HepG2 (cell line): ENCODE measurements at regions not wholly inside any gene's neighbourhood (a gene's known extent, or its start where the extent isn't known, plus 50 kb on each side); places are given as distances from the start of the nearest gene placed in this dataset.

Experiments
- ATAC-seq: fragments of 200-7000 bp; cut with Tn5 transposase; 3 replicates; pipeline ENCODE4 v1.9.1; 2020; ENCODE audit warnings: mild to moderate bottlenecking, moderate library complexity
- BruUV-seq: library from RNA; stranded (reverse); fragments of 400-500 nt; replicated peaks from 2 replicates; lab custom pipeline; 2021; lab: Mats Ljungman, UMichigan
- CTCF ChIA-PET: fragments of 300-600 bp; formaldehyde crosslinking; extraction: SDS; loops from one replicate; lab custom pipeline; 2021; ENCODE audit warnings: low total read pairs, inconsistent platforms, low intra/inter-chr PET ratio; lab: Yijun Ruan, JAX
- POLR2A ChIA-PET: fragments of 350-600 bp; sonication (Branson Sonifier 250); formaldehyde crosslinking; loops from one replicate; lab custom pipeline; 2020; ENCODE audit warnings: antibody characterized with exemption, inconsistent platforms; lab: Yijun Ruan, JAX
- DNase-seq: peaks from one replicate; pipeline ENCODE4 v3.0.0-alpha.2; 2015; ENCODE audit warnings: low spot score
- FAIRE-seq: peaks from 3 replicates; lab custom pipeline; 2011; peaks lifted over from hg19 to GRCh38; lab: Jason Lieb, UNC
- H2AFZ ChIP-seq: one replicate; pipeline ENCODE4 v1.6.1; 2011; ENCODE audit warnings: low read length, inconsistent platforms
- H3K27ac ChIP-seq: fragments of 300-600 bp; 3 replicates; pipeline ENCODE4 v1.8.0; 2011; ENCODE audit warnings: mixed run types, mild to moderate bottlenecking, mixed read lengths, low read length, inconsistent platforms; ENCODE audit not compliant: insufficient read depth; ENCODE audit errors: extremely low read length
- H3K27me3 ChIP-seq, 2 experiments: fragments of 200-600 bp in 1 of 2; 2 replicates in 1 of 2; 3 replicates in 1 of 2; pipeline versions ENCODE4 v1.6.0 to v1.8.0; 2011; ENCODE audit warnings: low read length in 2 of 2, mild to moderate bottlenecking in 2 of 2, moderate library complexity in 2 of 2, inconsistent platforms in 1 of 2; ENCODE audit not compliant: insufficient read depth in 2 of 2, control insufficient read depth in 1 of 2
- H3K36me3 ChIP-seq, 2 experiments: fragments of 200-600 bp in 1 of 2; replicated peaks in 1 of 2; 2 replicates in 1 of 2; 3 replicates in 1 of 2; pipeline versions ENCODE4 v1.5.1 to v1.8.0; 2011; ENCODE audit warnings: low read length in 2 of 2, inconsistent platforms in 1 of 2; ENCODE audit not compliant: insufficient read depth in 2 of 2, control insufficient read depth in 1 of 2
- H3K4me1 ChIP-seq: 2 replicates; pipeline ENCODE4 v1.5.1; 2012; ENCODE audit warnings: low read length, inconsistent platforms; ENCODE audit not compliant: insufficient read depth
- H3K4me2 ChIP-seq: 2 replicates; pipeline ENCODE4 v1.6.0; 2011; ENCODE audit warnings: low read depth, low read length, inconsistent platforms
- H3K4me3 ChIP-seq, 3 experiments: fragments of 200-600 bp in 1 of 3; sonication (generic), shearing (Covaris generic) in 1 of 3; replicated peaks in 1 of 3; 2 replicates each; pipeline ENCODE4 v1.5.1; 2011 to 2016; ENCODE audit warnings: low read length in 3 of 3, inconsistent platforms in 2 of 3, low read depth in 2 of 3, mild to moderate bottlenecking in 2 of 3, control low read depth in 1 of 3, mixed read lengths in 1 of 3; ENCODE audit not compliant: insufficient read depth in 1 of 3
- H3K79me2 ChIP-seq: one replicate; pipeline ENCODE4 v1.6.1; 2011; ENCODE audit warnings: low read length, inconsistent platforms; ENCODE audit not compliant: insufficient read depth
- H3K9ac ChIP-seq: 2 replicates; pipeline ENCODE4 v1.6.0; 2011; ENCODE audit warnings: mild to moderate bottlenecking, low read depth, low read length, inconsistent platforms; ENCODE audit not compliant: insufficient read depth
- H3K9me3 ChIP-seq: 2 replicates; pipeline ENCODE4 v1.5.1; 2012; ENCODE audit warnings: mild to moderate bottlenecking, low read length
- H4K20me1 ChIP-seq: 2 replicates; pipeline ENCODE4 v1.6.0; 2011; ENCODE audit warnings: inconsistent platforms, mild to moderate bottlenecking, low read length, moderate library complexity; ENCODE audit not compliant: insufficient read depth
- ARNTL ChIP-seq: sonication (generic); formaldehyde crosslinking; IDR thresholded peaks from 2 replicates; pipeline ENCODE4 v1.4.0; 2020; ENCODE audit warnings: mild to moderate bottlenecking, missing genetic modification reagents
- EED ChIP-seq: sonication (generic); formaldehyde crosslinking; IDR thresholded peaks from 2 replicates; pipeline ENCODE4 v1.5.0; 2020; ENCODE audit warnings: mild to moderate bottlenecking, missing genetic modification reagents
- GLI4 ChIP-seq: sonication (generic); formaldehyde crosslinking; IDR thresholded peaks from 2 replicates; pipeline ENCODE4 v1.5.1; 2020; ENCODE audit warnings: missing genetic modification reagents, mild to moderate bottlenecking, moderate library complexity, borderline replicate concordance
- GTF2F1 ChIP-seq: fragments of 150-350 bp; IDR thresholded peaks from 2 replicates; pipeline ENCODE4 v1.6.1; 2014; ENCODE audit warnings: low read length
- HOXD1 ChIP-seq: sonication (generic); formaldehyde crosslinking; IDR thresholded peaks from 2 replicates; pipeline ENCODE4 v1.5.0; 2020; ENCODE audit warnings: missing genetic modification reagents
- KLF15 ChIP-seq: sonication (generic); formaldehyde crosslinking; IDR thresholded peaks from 2 replicates; pipeline ENCODE4 v1.8.1; 2023; ENCODE audit warnings: borderline replicate concordance, mild to moderate bottlenecking, inconsistent platforms, missing genetic modification reagents, mixed read lengths
- SAFB2 ChIP-seq: sonication (generic); formaldehyde crosslinking; IDR thresholded peaks from 2 replicates; pipeline ENCODE4 v1.5.1; 2020; ENCODE audit warnings: missing genetic modification reagents, low read depth, mild to moderate bottlenecking, borderline replicate concordance
- ZNF788 ChIP-seq: sonication (generic); formaldehyde crosslinking; IDR thresholded peaks from 2 replicates; pipeline ENCODE4 v1.5.0; 2020; ENCODE audit warnings: mild to moderate bottlenecking, missing genetic modification reagents, borderline replicate concordance
- WGBS: methylation state at CpG from one replicate; pipeline ENCODE4 v1.1.6; 2017; ENCODE audit warnings: low lambda C conversion rate; 5-methylcytosine and 5-hydroxymethylcytosine counted together
- in situ Hi-C: cut with HindIII; loops from 2 replicates; pipeline ENCODE4 v1.10.0; 2017; ENCODE audit warnings: low pct_unique_long_range_greater_than_20kb; ENCODE audit not compliant: extremely low pct_ligation_motif_present
- intact Hi-C: fragments of 100-400 bp; cut with micrococcal nuclease; formaldehyde crosslinking; loops from one replicate; pipeline ENCODE4 v1.10.0; 2022; ENCODE audit not compliant: unreplicated experiment
- TF ChIP-seq, protein P1 (sequence below): sonication (generic); formaldehyde crosslinking; conservative IDR thresholded peaks from 2 replicates; pipeline ENCODE4 v1.5.0; 2020; ENCODE audit warnings: missing genetic modification reagents
- TF ChIP-seq, protein P2 (sequence below): sonication (generic); formaldehyde crosslinking; IDR thresholded peaks from 2 replicates; pipeline ENCODE4 v1.5.0; 2020; ENCODE audit warnings: missing genetic modification reagents, mild to moderate bottlenecking, borderline replicate concordance
- TF ChIP-seq, protein P3 (sequence below): sonication (generic); formaldehyde crosslinking; IDR thresholded peaks from 2 replicates; pipeline ENCODE4 v1.8.1; 2023; ENCODE audit warnings: mild to moderate bottlenecking, inconsistent platforms, moderate library complexity, missing genetic modification reagents, borderline replicate concordance
- TF ChIP-seq, protein P4 (sequence below): sonication (generic); formaldehyde crosslinking; IDR thresholded peaks from 2 replicates; pipeline ENCODE4 v1.8.0; 2022; ENCODE audit warnings: missing genetic modification reagents, mild to moderate bottlenecking, borderline replicate concordance
- TF ChIP-seq, protein P5 (sequence below): IDR thresholded peaks from 2 replicates; pipeline ENCODE4 v1.6.1; 2016; ENCODE audit warnings: mild to moderate bottlenecking, missing biosample characterization, missing genetic modification reagents
- TF ChIP-seq, protein P6 (sequence below): sonication (generic); formaldehyde crosslinking; IDR thresholded peaks from 2 replicates; pipeline ENCODE4 v1.5.0; 2020; ENCODE audit warnings: missing genetic modification reagents
- TF ChIP-seq, protein P7 (sequence below): sonication (generic); formaldehyde crosslinking; conservative IDR thresholded peaks from 2 replicates; pipeline ENCODE4 v1.4.0; 2020; ENCODE audit warnings: missing genetic modification reagents

DNA sequence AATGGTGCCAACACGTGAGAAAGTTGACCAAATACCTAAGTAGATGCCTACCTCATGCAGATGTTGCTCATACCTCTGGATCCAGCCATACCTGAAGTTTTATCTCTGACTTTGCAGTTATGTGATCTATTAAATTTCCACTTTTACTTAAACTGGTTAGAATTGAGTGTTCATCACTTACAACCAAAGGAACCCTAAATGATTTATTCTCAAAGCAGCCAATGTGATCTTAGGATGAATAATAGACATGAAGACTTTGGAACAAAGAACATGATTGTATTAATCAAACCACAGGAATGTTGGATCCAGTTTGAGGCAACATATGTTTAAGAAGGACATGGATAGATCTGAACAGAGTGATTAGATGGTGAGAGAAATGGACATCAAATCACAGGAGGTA, 68.7 kb downstream of the IRX6 start:
- WGBS: 0% methylated on average over 1 of the region's 1 CpG
- Histone ChIP-seq H2AFZ (no peak overlapping the region), H3K79me2 (no peaks in the 10 kb centered on the region), H3K9ac (no peak overlapping the region), H3K36me3 (no peaks in the 10 kb centered on the region), H3K4me3 (no peak overlapping the region), H3K27ac (no peak overlapping the region), H3K4me1 (no peaks in the 10 kb centered on the region), H3K4me2 (no peak overlapping the region), H4K20me1 (no peaks in the 10 kb centered on the region), H3K9me3 (no peaks in the 10 kb centered on the region), H3K27me3 (peaks cover 0 to 23% of the 10 kb centered on the region in 2 experiments; a peak in 2 of 5 replicates)
- ATAC-seq: no peak
- DNase-seq: no peak
- intact Hi-C loops (no loop called here), in situ Hi-C loops (no loop called here)
- CTCF ChIA-PET: no interaction called here
- BruUV-seq: no TSS peak
- POLR2A ChIA-PET: no interaction called here
- FAIRE-seq: no peak
- no peak for TF ChIP-seq ARNTL
- no peak for TF ChIP-seq HOXD1 (CRISPR knock-in tag)
- TF ChIP-seq EED (CRISPR knock-in tag): no peak
- TF ChIP-seq, protein P1, sequence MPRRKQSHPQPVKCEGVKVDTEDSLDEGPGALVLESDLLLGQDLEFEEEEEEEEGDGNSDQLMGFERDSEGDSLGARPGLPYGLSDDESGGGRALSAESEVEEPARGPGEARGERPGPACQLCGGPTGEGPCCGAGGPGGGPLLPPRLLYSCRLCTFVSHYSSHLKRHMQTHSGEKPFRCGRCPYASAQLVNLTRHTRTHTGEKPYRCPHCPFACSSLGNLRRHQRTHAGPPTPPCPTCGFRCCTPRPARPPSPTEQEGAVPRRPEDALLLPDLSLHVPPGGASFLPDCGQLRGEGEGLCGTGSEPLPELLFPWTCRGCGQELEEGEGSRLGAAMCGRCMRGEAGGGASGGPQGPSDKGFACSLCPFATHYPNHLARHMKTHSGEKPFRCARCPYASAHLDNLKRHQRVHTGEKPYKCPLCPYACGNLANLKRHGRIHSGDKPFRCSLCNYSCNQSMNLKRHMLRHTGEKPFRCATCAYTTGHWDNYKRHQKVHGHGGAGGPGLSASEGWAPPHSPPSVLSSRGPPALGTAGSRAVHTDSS (CRISPR knock-in tag): no peak
- no peak for TF ChIP-seq GLI4 (CRISPR knock-in tag)
- TF ChIP-seq, protein P2, sequence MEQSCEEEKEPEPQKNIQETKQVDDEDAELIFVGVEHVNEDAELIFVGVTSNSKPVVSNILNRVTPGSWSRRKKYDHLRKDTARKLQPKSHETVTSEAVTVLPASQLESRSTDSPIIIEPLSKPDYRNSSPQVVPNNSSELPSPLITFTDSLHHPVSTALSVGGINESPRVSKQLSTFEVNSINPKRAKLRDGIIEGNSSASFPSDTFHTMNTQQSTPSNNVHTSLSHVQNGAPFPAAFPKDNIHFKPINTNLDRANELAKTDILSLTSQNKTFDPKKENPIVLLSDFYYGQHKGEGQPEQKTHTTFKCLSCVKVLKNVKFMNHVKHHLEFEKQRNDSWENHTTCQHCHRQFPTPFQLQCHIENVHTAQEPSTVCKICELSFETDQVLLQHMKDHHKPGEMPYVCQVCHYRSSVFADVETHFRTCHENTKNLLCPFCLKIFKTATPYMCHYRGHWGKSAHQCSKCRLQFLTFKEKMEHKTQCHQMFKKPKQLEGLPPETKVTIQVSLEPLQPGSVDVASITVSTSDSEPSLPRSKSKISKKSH (CRISPR knock-in tag): no peak
- no peak for TF ChIP-seq ZNF788
- TF ChIP-seq, protein P3, sequence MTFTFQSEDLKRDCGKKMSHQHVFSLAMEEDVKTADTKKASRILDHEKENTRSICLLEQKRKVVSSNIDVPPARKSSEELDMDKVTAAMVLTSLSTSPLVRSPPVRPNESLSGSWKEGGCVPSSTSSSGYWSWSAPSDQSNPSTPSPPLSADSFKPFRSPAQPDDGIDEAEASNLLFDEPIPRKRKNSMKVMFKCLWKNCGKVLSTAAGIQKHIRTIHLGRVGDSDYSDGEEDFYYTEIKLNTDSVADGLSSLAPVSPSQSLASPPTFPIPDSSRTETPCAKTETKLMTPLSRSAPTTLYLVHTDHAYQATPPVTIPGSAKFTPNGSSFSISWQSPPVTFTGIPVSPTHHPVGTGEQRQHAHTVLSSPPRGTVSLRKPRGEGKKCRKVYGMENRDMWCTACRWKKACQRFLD (CRISPR knock-in tag): no peak
- TF ChIP-seq, protein P4, sequence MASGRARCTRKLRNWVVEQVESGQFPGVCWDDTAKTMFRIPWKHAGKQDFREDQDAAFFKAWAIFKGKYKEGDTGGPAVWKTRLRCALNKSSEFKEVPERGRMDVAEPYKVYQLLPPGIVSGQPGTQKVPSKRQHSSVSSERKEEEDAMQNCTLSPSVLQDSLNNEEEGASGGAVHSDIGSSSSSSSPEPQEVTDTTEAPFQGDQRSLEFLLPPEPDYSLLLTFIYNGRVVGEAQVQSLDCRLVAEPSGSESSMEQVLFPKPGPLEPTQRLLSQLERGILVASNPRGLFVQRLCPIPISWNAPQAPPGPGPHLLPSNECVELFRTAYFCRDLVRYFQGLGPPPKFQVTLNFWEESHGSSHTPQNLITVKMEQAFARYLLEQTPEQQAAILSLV (CRISPR knock-in tag): no peak
- TF ChIP-seq SAFB2 (CRISPR knock-in tag): no peak
- TF ChIP-seq KLF15 (CRISPR knock-in tag): no peak
- TF ChIP-seq, protein P5, sequence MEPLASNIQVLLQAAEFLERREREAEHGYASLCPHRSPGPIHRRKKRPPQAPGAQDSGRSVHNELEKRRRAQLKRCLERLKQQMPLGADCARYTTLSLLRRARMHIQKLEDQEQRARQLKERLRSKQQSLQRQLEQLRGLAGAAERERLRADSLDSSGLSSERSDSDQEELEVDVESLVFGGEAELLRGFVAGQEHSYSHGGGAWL: no peak
- TF ChIP-seq, protein P6, sequence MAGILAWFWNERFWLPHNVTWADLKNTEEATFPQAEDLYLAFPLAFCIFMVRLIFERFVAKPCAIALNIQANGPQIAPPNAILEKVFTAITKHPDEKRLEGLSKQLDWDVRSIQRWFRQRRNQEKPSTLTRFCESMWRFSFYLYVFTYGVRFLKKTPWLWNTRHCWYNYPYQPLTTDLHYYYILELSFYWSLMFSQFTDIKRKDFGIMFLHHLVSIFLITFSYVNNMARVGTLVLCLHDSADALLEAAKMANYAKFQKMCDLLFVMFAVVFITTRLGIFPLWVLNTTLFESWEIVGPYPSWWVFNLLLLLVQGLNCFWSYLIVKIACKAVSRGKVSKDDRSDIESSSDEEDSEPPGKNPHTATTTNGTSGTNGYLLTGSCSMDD (CRISPR knock-in tag): no peak
- no peak for TF ChIP-seq GTF2F1
- TF ChIP-seq, protein P7, sequence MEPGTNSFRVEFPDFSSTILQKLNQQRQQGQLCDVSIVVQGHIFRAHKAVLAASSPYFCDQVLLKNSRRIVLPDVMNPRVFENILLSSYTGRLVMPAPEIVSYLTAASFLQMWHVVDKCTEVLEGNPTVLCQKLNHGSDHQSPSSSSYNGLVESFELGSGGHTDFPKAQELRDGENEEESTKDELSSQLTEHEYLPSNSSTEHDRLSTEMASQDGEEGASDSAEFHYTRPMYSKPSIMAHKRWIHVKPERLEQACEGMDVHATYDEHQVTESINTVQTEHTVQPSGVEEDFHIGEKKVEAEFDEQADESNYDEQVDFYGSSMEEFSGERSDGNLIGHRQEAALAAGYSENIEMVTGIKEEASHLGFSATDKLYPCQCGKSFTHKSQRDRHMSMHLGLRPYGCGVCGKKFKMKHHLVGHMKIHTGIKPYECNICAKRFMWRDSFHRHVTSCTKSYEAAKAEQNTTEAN: no peak
